OCI-LY7 (cell line): ENCODE measurements at regions not wholly inside any gene's neighbourhood (a gene's known extent, or its start where the extent isn't known, plus 50 kb on each side); places are given as distances from the start of the nearest gene placed in this dataset.

Experiments
- BruUV-seq: library from RNA; stranded (reverse); fragments of 400-500 nt; replicated peaks from 2 replicates; lab custom pipeline; 2021; lab: Mats Ljungman, UMichigan
- CTCF ChIA-PET: fragments of 300-600 bp; sonication (Branson Sonifier 250); formaldehyde crosslinking; loops from one replicate; lab custom pipeline; 2022; ENCODE audit warnings: antibody characterized with exemption; ENCODE audit not compliant: unreplicated experiment; lab: Charles Lee
- POLR2A ChIA-PET: fragments of 300-600 bp; sonication (Branson Sonifier 250); formaldehyde crosslinking; loops from one replicate; lab custom pipeline; 2022; ENCODE audit warnings: antibody characterized with exemption; lab: Charles Lee
- DNase-seq: peaks from one replicate; pipeline ENCODE4 v3.0.0-alpha.2; 2015; ENCODE audit warnings: low spot score
- H2AFZ ChIP-seq: fragments of 200-600 bp; sonication (generic), shearing (Covaris generic); 2 replicates; pipeline ENCODE4 v1.6.1; 2014; ENCODE audit warnings: mild to moderate bottlenecking, antibody characterized with exemption, low read length, moderate library complexity
- H3K27ac ChIP-seq: fragments of 200-600 bp; sonication (generic); 2 replicates; pipeline ENCODE4 v1.5.1; 2014; ENCODE audit warnings: mixed run types, low read depth, mild to moderate bottlenecking, moderate library complexity, low read length, inconsistent platforms; ENCODE audit not compliant: poor library complexity, severe bottlenecking
- H3K36me3 ChIP-seq: fragments of 200-600 bp; sonication (generic); 2 replicates; pipeline ENCODE4 v1.6.1; 2014; ENCODE audit warnings: mild to moderate bottlenecking, antibody characterized with exemption, low read length, moderate library complexity, mixed read lengths; ENCODE audit not compliant: insufficient read depth
- H3K4me1 ChIP-seq: fragments of 200-600 bp; sonication (generic); 2 replicates; pipeline ENCODE4 v1.5.1; 2014; ENCODE audit warnings: mild to moderate bottlenecking, low read length; ENCODE audit not compliant: insufficient read depth, poor library complexity, severe bottlenecking
- H3K4me2 ChIP-seq: fragments of 200-600 bp; sonication (generic); 2 replicates; pipeline ENCODE4 v1.6.1; 2014; ENCODE audit warnings: mild to moderate bottlenecking, low read length
- H3K4me3 ChIP-seq: fragments of 200-600 bp; sonication (generic); 2 replicates; pipeline ENCODE4 v1.5.1; 2014; ENCODE audit warnings: mild to moderate bottlenecking, low read depth, low read length; ENCODE audit not compliant: poor library complexity, severe bottlenecking
- H3K79me2 ChIP-seq: fragments of 200-600 bp; sonication (generic); 2 replicates; pipeline ENCODE4 v1.6.1; 2016; ENCODE audit warnings: low read depth, mild to moderate bottlenecking, low read length, moderate library complexity, mixed read lengths; ENCODE audit not compliant: insufficient read depth
- H3K9me2 ChIP-seq: fragments of 200-600 bp; sonication (generic); 2 replicates; pipeline ENCODE4 v1.6.1; 2016; ENCODE audit warnings: mild to moderate bottlenecking, low read length, mixed read lengths; ENCODE audit not compliant: insufficient read depth
- H3K9me3 ChIP-seq: fragments of 200-600 bp; sonication (generic); 2 replicates; pipeline ENCODE4 v1.6.1; 2014; ENCODE audit warnings: mild to moderate bottlenecking, mixed run types, low read length, mixed read lengths
- H4K20me1 ChIP-seq: fragments of 200-600 bp; sonication (generic); 2 replicates; pipeline ENCODE4 v1.6.1; 2014; ENCODE audit warnings: mild to moderate bottlenecking, antibody characterized with exemption, low read length, moderate library complexity, mixed read lengths; ENCODE audit not compliant: insufficient read depth
- EZH2phosphoT487 ChIP-seq: fragments of 200-600 bp; sonication (generic); IDR thresholded peaks from 2 replicates; pipeline ENCODE4 v1.6.1; 2018; ENCODE audit warnings: low read depth, borderline replicate concordance, mild to moderate bottlenecking, mixed run types, antibody characterized with exemption, low read length, moderate library complexity, mixed read lengths
- intact Hi-C: fragments of 100-400 bp; cut with micrococcal nuclease; formaldehyde crosslinking; loops from one replicate; pipeline ENCODE4 v1.10.0; 2022; ENCODE audit not compliant: unreplicated experiment
- TF ChIP-seq, protein P1 (sequence below): fragments of 200-600 bp; sonication (generic); conservative IDR thresholded peaks from 2 replicates; pipeline ENCODE4 v1.5.1; 2014; ENCODE audit warnings: mild to moderate bottlenecking, antibody characterized with exemption, low read length, moderate library complexity, mixed read lengths

DNA sequence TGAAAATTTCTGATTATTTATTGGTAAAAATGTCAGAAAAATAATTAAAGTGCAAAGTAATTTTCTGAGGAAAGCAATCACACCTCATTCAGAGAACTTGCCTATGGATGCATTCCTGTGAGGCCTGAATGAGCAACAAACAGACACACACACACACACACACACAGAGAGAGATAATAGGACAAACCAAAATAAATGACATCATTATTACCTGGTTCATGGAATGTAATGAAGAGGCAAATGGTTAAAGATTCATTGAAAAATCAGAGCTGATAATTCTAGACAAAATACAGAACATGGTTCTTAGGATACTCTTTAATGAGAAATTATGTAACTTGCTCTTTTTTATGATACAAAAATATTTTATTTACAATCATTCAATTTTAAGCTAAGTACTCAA lies 490.6 kb upstream of the POU3F2 start:
- Histone ChIP-seq H3K9me3 (no peaks in the 10 kb centered on the region), H3K9me2 (no peaks in the 10 kb centered on the region), H2AFZ (no peak overlapping the region), H4K20me1 (no peaks in the 10 kb centered on the region), H3K4me3 (no peak overlapping the region), H3K27ac (no peak overlapping the region), H3K4me2 (no peak overlapping the region), H3K4me1 (no peaks in the 10 kb centered on the region), H3K79me2 (no peaks in the 10 kb centered on the region), H3K36me3 (no peaks in the 10 kb centered on the region)
- BruUV-seq, result no TSS peak
- intact Hi-C loops, result no loop called here
- TF ChIP-seq EZH2phosphoT487, result no peak
- TF ChIP-seq, protein P1, sequence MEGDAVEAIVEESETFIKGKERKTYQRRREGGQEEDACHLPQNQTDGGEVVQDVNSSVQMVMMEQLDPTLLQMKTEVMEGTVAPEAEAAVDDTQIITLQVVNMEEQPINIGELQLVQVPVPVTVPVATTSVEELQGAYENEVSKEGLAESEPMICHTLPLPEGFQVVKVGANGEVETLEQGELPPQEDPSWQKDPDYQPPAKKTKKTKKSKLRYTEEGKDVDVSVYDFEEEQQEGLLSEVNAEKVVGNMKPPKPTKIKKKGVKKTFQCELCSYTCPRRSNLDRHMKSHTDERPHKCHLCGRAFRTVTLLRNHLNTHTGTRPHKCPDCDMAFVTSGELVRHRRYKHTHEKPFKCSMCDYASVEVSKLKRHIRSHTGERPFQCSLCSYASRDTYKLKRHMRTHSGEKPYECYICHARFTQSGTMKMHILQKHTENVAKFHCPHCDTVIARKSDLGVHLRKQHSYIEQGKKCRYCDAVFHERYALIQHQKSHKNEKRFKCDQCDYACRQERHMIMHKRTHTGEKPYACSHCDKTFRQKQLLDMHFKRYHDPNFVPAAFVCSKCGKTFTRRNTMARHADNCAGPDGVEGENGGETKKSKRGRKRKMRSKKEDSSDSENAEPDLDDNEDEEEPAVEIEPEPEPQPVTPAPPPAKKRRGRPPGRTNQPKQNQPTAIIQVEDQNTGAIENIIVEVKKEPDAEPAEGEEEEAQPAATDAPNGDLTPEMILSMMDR, result no peak
- CTCF ChIA-PET, result no interaction called here
- POLR2A ChIA-PET, result interaction anchor here (0.7 kb wide), 1 partner anchor 347 kb away, joined by 6 read pairs; no protein-coding TSS in a partner anchor
- DNase-seq, result no peak

DNA sequence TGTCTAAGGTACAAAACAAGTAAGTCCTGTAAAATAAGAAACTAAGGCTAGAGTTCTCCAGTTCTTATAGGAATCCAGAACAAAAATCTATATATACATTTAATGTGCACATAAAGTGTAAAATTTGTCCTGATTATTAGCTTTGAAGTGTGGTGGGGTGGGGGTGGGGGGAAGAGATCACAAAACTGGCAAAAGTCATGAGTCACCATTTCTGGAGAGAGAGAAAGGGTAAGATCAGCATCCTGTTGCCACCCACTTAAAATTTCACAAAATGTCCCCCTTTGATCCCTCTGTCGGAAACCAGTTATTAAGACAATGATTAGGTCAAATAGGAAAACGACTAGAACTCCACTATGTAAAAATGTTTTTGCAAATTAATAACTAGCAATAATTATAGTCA lies 482.0 kb upstream of the POU3F2 start:
- BruUV-seq, result no TSS peak
- TF ChIP-seq, protein P1, result no peak
- TF ChIP-seq EZH2phosphoT487, result no peak
- ChIA-PET POLR2A (interaction anchor here (0.5 to 0.6 kb wide), 2 partner anchors 43 to 507 kb away, joined by 3 read pairs; no protein-coding TSS in a partner anchor), CTCF (no interaction called here)
- no peak overlapping the region for H2AFZ ChIP-seq
- no peaks in the 10 kb centered on the region for H3K9me3 ChIP-seq
- no peak overlapping the region for H3K4me3 ChIP-seq
- H3K27ac ChIP-seq, result no peak overlapping the region
- no peak overlapping the region for H3K4me2 ChIP-seq
- intact Hi-C loops, result no loop called here
- no peaks in the 10 kb centered on the region for H3K79me2 ChIP-seq
- no peak for DNase-seq
- H3K4me1 ChIP-seq, result no peaks in the 10 kb centered on the region
- H3K36me3 ChIP-seq, result no peaks in the 10 kb centered on the region
- H4K20me1 ChIP-seq, result no peaks in the 10 kb centered on the region
- H3K9me2 ChIP-seq, result no peaks in the 10 kb centered on the region

- no peaks in the 10 kb centered on the region for H4K20me1 ChIP-seq
- no peaks in the 10 kb centered on the region for H3K9me3 ChIP-seq
- intact Hi-C loops, result no loop called here
- no peak for DNase-seq
- no peaks in the 10 kb centered on the region for H3K4me1 ChIP-seq
- H3K27ac ChIP-seq, result no peak overlapping the region
- ChIA-PET POLR2A (no interaction called here), CTCF (no interaction called here)
- no peak overlapping the region for H3K4me3 ChIP-seq
- H2AFZ ChIP-seq, result no peak overlapping the region
- H3K4me2 ChIP-seq, result no peak overlapping the region
- H3K36me3 ChIP-seq, result no peaks in the 10 kb centered on the region
- no peaks in the 10 kb centered on the region for H3K9me2 ChIP-seq
- H3K79me2 ChIP-seq, result no peaks in the 10 kb centered on the region
- no peak for TF ChIP-seq EZH2phosphoT487
- TF ChIP-seq, protein P1, result no peak
- BruUV-seq, result no TSS peak
Observed at GRCh38 chr6:98358173-98358572, 476.2 kb upstream of the POU3F2 start.
